Mucosa of descending colon (tissue), 3 donors: ENCODE measurements at regions not wholly inside any gene's neighbourhood (a gene's known extent, or its start where the extent isn't known, plus 50 kb on each side); places are given as distances from the start of the nearest gene placed in this dataset.
"Not testable (repeated sequence)": the region's sequence is repeated elsewhere in the genome, so short reads cannot be mapped to it uniquely, and the experiment has no call there.

ENCODE experiments used
- ATAC-seq: fragments of 200-7000 bp; cut with Tn5 transposase; one replicate; pipeline ENCODE4 v1.9.1; 2020; ENCODE audit warnings: mild to moderate bottlenecking, moderate library complexity
- DNase-seq, 3 donors: peaks; one replicate each; pipeline ENCODE4 v3.0.0-alpha.2; 2020
- H3K36me3 ChIP-seq: fragments of 200-600 bp; one replicate; pipeline ENCODE4 v1.8.0; 2021; ENCODE audit warnings: low read depth, mild to moderate bottlenecking
- H3K4me1 ChIP-seq: fragments of 200-600 bp; one replicate; pipeline ENCODE4 v1.8.0; 2021; ENCODE audit warnings: low read depth, mild to moderate bottlenecking
- H3K4me3 ChIP-seq: fragments of 200-600 bp; one replicate; pipeline ENCODE4 v1.8.0; 2021; ENCODE audit warnings: mild to moderate bottlenecking
- H3K9me3 ChIP-seq: fragments of 200-600 bp; one replicate; pipeline ENCODE4 v1.8.0; 2021; ENCODE audit warnings: mild to moderate bottlenecking
- intact Hi-C, 2 donors: fragments of 100-400 bp; cut with DNase I in 1 of 2; cut with micrococcal nuclease in 1 of 2; formaldehyde crosslinking; loops; one replicate each; pipeline versions ENCODE4 v1.11.0 to v1.11.1; 2022; cut with DNase I, micrococcal nuclease
- TF ChIP-seq, protein P1 (sequence below): fragments of 200-600 bp; IDR thresholded peaks from one replicate; pipeline ENCODE4 v1.8.0; 2022; ENCODE audit warnings: antibody characterized with exemption, mild to moderate bottlenecking
- donor health status: DM: no; HTN: no; CAD: no; lungs with moderate emphysema.
- donor health status: DM: no; HTN: no; CAD: no.
- donor health status: DM: no; HTN: yes; CAD: no.

DNA sequence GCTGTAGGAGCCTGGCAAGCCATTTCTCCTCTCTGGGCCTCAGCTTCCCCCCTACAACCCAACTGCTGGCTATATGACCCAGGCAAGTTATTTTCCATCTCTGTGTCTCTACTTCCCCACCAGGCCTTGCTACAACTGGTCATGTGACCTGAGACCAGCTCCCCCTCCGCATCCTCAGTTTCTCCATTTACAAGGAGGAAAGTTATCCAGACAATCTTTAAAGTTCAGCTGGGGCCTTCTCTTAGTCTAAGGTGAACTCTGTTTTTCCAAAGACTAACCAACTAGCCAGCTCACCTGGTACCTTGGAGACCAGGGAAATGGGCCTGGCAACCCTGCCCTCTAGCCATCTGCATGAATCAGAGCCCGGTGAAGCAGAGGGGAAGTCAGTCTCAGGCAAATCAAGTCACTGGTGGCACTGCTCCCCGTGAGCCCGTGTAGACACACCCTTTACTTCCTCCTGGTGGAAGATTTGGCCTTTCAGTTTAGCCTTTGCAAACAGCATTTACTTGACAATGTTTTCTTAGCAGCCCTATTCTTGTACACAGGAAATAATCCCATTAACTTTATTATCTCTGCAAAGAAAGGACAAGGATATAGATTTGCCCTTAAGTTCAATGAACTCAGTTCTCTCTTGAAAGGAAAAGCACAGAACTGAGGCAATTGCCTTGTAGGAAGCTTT is 157.7 kb downstream of the VEGFA start:
- TF ChIP-seq, protein P1, sequence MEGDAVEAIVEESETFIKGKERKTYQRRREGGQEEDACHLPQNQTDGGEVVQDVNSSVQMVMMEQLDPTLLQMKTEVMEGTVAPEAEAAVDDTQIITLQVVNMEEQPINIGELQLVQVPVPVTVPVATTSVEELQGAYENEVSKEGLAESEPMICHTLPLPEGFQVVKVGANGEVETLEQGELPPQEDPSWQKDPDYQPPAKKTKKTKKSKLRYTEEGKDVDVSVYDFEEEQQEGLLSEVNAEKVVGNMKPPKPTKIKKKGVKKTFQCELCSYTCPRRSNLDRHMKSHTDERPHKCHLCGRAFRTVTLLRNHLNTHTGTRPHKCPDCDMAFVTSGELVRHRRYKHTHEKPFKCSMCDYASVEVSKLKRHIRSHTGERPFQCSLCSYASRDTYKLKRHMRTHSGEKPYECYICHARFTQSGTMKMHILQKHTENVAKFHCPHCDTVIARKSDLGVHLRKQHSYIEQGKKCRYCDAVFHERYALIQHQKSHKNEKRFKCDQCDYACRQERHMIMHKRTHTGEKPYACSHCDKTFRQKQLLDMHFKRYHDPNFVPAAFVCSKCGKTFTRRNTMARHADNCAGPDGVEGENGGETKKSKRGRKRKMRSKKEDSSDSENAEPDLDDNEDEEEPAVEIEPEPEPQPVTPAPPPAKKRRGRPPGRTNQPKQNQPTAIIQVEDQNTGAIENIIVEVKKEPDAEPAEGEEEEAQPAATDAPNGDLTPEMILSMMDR: no peak
- Histone ChIP-seq H3K4me1 (peaks cover 18% of the 10 kb centered on the region), H3K36me3 (no peaks in the 10 kb centered on the region), H3K4me3 (no peak overlapping the region), H3K9me3 (no peaks in the 10 kb centered on the region)
- DNase-seq: peak; percentile 60 to 71 (median 62)
- peak; percentile 71 for ATAC-seq
- intact Hi-C loops: no loop called here

DNA sequence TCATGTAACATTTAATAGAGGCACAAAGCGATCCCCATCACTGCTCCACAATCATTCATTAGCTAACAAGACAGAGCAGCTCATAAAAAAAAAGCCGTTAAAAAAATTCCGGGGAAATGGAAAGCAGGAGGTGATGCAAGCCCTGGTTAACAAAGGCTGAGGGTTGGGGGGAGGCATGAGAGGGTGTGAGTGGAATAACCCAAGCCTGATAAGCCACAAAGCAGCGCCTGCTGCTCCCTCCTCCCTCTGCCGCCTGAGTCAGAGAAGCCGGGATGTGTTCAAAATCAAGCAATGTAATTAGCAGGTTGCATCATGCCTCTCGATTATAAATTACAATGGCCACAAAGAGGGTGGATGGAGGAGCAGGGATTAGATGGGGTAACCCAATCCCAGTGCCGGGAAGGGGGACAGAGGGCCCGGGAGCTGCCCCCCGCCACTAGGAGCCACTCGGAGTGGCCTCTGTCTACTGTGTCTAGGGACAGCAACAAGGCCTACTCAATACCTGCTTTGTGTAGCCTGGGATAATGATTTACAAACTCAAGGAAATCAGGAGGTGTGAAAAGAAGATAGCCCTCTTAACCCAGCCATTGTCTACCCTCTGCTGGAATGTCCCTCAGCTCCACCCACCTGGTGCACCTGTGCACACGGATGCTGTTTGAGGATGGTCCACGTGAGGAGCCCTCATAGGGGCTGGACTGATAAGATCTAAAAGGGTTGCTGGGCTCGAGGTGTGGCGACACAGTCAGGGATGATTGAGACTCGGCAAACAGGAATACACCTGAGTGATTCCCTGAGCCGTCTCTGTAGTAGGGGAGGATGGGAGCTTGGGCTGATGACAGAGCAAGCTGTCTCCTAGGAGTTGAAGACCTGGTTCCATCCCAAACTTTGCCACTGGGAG is 156.9 kb downstream of the VEGFA start:
- peak; percentile 85 for ATAC-seq

DNA sequence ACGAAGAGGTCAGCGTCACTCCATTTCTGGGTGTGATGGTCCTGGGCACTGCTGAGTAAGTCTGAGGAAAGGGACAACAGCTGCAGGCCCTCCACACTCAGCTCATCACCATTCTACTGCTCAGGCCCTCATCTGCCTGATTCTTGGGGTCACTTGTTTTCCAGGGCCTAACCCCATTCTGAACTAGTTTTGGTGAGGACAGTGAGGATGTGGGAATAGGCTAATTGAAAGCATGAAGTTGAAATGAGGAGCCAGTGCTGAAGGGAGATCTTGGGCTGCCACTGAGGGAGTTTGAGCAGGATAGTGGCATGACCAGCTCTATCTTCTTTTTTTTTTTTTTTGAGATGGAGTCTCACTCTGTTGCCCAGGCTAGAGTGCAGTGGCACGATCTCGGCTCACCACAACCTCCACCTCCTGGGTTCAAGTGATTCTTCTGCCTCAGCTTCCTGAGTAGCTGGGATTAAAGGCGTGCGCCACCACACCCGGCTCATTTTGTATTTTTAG is 155.7 kb downstream of the VEGFA start:
- H3K9me3 ChIP-seq, intact Hi-C loops, DNase-seq, H3K4me3 ChIP-seq, ATAC-seq, H3K36me3 ChIP-seq: not testable (repeated sequence)
- H3K4me1 ChIP-seq: peaks cover 18% of the 10 kb centered on the region

More for the DNA sequence above, 156.9 kb downstream of the VEGFA start:
- TF ChIP-seq, protein P1: no peak
- intact Hi-C loops: no loop called here
- Histone ChIP-seq H3K36me3 (no peaks in the 10 kb centered on the region), H3K4me3 (no peak overlapping the region), H3K4me1 (peaks cover 18% of the 10 kb centered on the region), H3K9me3 (no peaks in the 10 kb centered on the region)
- DNase-seq: peak; percentile 75 to 85 (median 77)

DNA sequence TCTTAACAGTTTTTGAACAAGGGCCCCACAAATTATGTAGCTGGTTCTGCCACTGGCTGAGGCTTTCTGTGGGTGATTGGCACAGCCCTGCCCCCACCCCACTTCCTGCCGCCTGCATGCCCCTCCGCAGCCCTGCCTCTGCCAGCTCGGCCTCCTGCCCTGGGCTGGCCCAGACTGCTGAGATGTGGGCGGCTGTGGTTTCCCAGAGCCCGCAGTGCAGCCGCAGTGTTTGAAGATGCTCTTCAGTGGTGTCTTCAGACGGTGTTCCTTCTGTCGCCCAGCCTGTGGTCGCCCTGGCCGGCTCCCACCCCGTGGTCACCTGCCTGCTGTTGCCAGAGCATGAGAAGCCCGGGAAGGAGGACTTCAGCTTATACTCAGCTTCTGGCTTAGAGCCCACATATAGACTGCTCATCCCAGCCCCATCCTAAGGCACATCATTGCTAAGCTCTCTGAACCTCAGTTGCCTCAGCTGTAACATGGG is 154.3 kb downstream of the VEGFA start:
- DNase-seq: no peak
- Histone ChIP-seq H3K36me3 (no peaks in the 10 kb centered on the region), H3K4me3 (no peak overlapping the region), H3K4me1 (peaks cover 18% of the 10 kb centered on the region), H3K9me3 (no peaks in the 10 kb centered on the region)
- TF ChIP-seq, protein P1: no peak
- ATAC-seq: no peak
- intact Hi-C loops: no loop called here

DNA sequence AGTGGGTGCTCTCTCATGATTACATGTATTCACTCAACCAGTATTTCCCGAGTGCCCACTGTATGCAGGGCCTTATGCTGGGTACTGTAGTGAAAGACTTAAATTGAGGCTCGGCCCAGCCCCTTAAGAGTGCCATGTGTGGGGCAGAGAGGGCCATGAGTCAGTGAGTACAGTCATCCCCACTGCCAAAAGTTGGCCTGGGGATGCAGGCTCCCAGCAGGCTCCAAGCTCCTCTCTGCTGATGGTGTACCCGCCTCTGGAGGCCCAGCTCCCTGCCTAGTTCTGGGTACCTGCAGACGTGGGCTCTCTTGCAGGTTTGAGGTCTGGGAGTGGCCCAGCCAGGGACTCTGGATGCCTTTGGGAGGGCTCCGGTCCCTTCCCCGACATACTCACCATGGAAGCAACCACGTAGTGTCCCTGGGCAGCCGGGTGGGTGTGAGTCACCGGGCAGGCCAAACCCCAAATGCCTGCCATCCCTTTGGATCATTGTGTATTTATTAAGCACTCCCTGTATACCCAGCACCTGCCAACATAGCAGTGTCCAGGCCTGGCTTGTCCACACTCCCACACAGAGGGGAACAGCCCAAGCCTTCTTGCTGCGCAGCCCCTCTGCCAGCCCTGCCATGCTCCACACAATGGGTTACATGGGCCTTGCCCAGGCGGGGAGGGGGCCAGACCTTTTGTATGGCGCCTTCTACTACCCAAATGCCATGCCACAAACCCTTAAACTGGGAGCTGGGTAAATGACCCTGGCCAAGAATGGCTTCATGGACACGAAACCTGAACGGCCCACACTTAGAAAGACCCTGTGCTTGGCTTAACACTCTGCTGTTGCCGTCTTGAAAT is 153.6 kb downstream of the VEGFA start:
- intact Hi-C loops: no loop called here
- Histone ChIP-seq H3K4me3 (no peak overlapping the region), H3K4me1 (peaks cover 18% of the 10 kb centered on the region), H3K36me3 (no peaks in the 10 kb centered on the region), H3K9me3 (no peaks in the 10 kb centered on the region)
- ATAC-seq (no peak), DNase-seq (no peak)
- TF ChIP-seq, protein P1: no peak
